Breast epithelium (tissue), 3 donors: ENCODE measurements at regions not wholly inside any gene's neighbourhood (a gene's known extent, or its start where the extent isn't known, plus 50 kb on each side); places are given as distances from the start of the nearest gene placed in this dataset.

ENCODE experiments used
- POLR2A ChIP-seq: fragments of 450-650 bp; IDR thresholded peaks from one replicate; pipeline ENCODE4 v1.6.1; 2016; ENCODE audit warnings: antibody characterized with exemption, mild to moderate bottlenecking, moderate library complexity
- POLR2AphosphoS5 ChIP-seq, 3 donors: sonication (generic); formaldehyde crosslinking; IDR thresholded peaks; one replicate each; pipeline ENCODE4 v1.6.1; 2017; ENCODE audit warnings: antibody characterized with exemption in 3 of 3
- TF ChIP-seq, protein P1 (sequence below), 3 donors: fragments of 450-650 bp; IDR thresholded peaks; one replicate each; pipeline ENCODE4 v1.5.1; 2016 to 2017; ENCODE audit warnings: antibody characterized with exemption in 3 of 3, mild to moderate bottlenecking in 3 of 3, moderate library complexity in 3 of 3

DNA sequence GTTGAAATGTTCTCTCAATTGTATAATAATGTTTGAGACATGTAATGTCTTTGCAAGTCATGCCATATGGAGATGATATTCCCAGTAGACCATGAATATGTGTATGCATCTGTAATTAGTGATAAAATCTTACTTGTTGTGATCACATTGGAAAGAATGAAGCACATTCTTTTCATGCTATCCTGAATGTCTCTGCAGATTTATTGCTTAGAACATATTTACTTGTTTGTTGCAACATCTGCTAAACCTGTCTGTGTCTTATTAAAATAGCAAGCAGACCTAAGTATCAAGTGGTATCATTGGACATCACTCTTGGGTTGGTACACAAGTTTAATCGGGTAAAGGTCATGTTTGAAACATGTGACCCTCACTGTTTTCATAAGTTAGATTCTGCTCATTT is 265.5 kb upstream of the CD180 start:
- TF ChIP-seq, protein P1, sequence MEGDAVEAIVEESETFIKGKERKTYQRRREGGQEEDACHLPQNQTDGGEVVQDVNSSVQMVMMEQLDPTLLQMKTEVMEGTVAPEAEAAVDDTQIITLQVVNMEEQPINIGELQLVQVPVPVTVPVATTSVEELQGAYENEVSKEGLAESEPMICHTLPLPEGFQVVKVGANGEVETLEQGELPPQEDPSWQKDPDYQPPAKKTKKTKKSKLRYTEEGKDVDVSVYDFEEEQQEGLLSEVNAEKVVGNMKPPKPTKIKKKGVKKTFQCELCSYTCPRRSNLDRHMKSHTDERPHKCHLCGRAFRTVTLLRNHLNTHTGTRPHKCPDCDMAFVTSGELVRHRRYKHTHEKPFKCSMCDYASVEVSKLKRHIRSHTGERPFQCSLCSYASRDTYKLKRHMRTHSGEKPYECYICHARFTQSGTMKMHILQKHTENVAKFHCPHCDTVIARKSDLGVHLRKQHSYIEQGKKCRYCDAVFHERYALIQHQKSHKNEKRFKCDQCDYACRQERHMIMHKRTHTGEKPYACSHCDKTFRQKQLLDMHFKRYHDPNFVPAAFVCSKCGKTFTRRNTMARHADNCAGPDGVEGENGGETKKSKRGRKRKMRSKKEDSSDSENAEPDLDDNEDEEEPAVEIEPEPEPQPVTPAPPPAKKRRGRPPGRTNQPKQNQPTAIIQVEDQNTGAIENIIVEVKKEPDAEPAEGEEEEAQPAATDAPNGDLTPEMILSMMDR (IDR thresholded peaks at IDR 0.05) = no peak
- TF ChIP-seq POLR2A = no peak
- TF ChIP-seq POLR2AphosphoS5 (IDR thresholded peaks at IDR 0.05) = no peak
